SK-N-SH treated with all-trans-retinoic acid at 6 μM for 48 hours (cell line): ENCODE measurements at regions not wholly inside any gene's neighbourhood (a gene's known extent, or its start where the extent isn't known, plus 50 kb on each side); places are given as distances from the start of the nearest gene placed in this dataset.

Source experiments
- ATAC-seq: fragments of 200-7000 bp; cut with Tn5 transposase; 3 replicates; pipeline ENCODE4 v1.9.1; 2020; ENCODE audit warnings: mild to moderate bottlenecking, moderate library complexity
- BACH2 ChIP-seq: fragments of 250-450 bp; sonication (Bioruptor Pico); IDR thresholded peaks from 2 replicates; pipeline ENCODE4 v1.9.0; 2021; ENCODE audit warnings: mild to moderate bottlenecking, borderline replicate concordance
- CSDC2 ChIP-seq: fragments of 250-450 bp; sonication (Bioruptor Pico); IDR thresholded peaks from 2 replicates; pipeline ENCODE4 v1.5.0; 2020; ENCODE audit warnings: mild to moderate bottlenecking, moderate library complexity
- ESRRG ChIP-seq: fragments of 250-450 bp; sonication (Bioruptor Pico); IDR thresholded peaks from 2 replicates; pipeline ENCODE4 v1.6.1; 2021; ENCODE audit warnings: mild to moderate bottlenecking
- ISL1 ChIP-seq: fragments of 250-450 bp; sonication (Bioruptor Pico); IDR thresholded peaks from 2 replicates; pipeline ENCODE4 v2.1.2; 2022; ENCODE audit warnings: mild to moderate bottlenecking, moderate library complexity
- OSR1 ChIP-seq: fragments of 250-450 bp; sonication (Bioruptor Pico); IDR thresholded peaks from 2 replicates; pipeline ENCODE4 v1.8.0; 2022; ENCODE audit warnings: moderate library complexity, mild to moderate bottlenecking, inconsistent platforms
- POU6F1 ChIP-seq: fragments of 250-450 bp; sonication (Bioruptor Pico); IDR thresholded peaks from 2 replicates; pipeline ENCODE4 v1.8.0; 2021; ENCODE audit warnings: low read depth, mild to moderate bottlenecking, moderate library complexity, borderline replicate concordance
- PPARA ChIP-seq: fragments of 250-450 bp; sonication (Bioruptor Pico); IDR thresholded peaks from 2 replicates; pipeline ENCODE4 v1.5.0; 2020; ENCODE audit warnings: mild to moderate bottlenecking, borderline replicate concordance
- RARB ChIP-seq: fragments of 250-450 bp; sonication (Bioruptor Pico); IDR thresholded peaks from 2 replicates; pipeline ENCODE4 v1.8.0; 2021; ENCODE audit warnings: mild to moderate bottlenecking, moderate library complexity
- SNAI2 ChIP-seq: fragments of 250-450 bp; sonication (Bioruptor Pico); IDR thresholded peaks from 2 replicates; pipeline ENCODE4 v1.5.0; 2020; ENCODE audit warnings: mild to moderate bottlenecking, moderate library complexity
- TCF4 ChIP-seq: fragments of 250-450 bp; sonication (Bioruptor Pico); IDR thresholded peaks from 2 replicates; pipeline ENCODE4 v1.8.0; 2021; ENCODE audit warnings: mild to moderate bottlenecking, moderate library complexity, borderline replicate concordance
- TSHZ2 ChIP-seq: fragments of 250-450 bp; sonication (Bioruptor Pico); IDR thresholded peaks from 2 replicates; pipeline ENCODE4 v1.5.0; 2020; ENCODE audit warnings: mild to moderate bottlenecking, moderate library complexity
- ZC3H10 ChIP-seq: fragments of 250-450 bp; sonication (Bioruptor Pico); IDR thresholded peaks from 2 replicates; pipeline ENCODE4 v1.5.1; 2021; ENCODE audit warnings: mild to moderate bottlenecking, moderate library complexity
- ZFP3 ChIP-seq: fragments of 250-450 bp; sonication (Bioruptor Pico); IDR thresholded peaks from 2 replicates; pipeline ENCODE4 v1.5.0; 2020; ENCODE audit warnings: mild to moderate bottlenecking, moderate library complexity
- ZFP30 ChIP-seq: fragments of 450-650 bp; formaldehyde crosslinking; IDR thresholded peaks from 2 replicates; pipeline ENCODE4 v1.5.0; 2022; ENCODE audit warnings: mild to moderate bottlenecking, moderate library complexity
- ZNF565 ChIP-seq: fragments of 450-650 bp; formaldehyde crosslinking; conservative IDR thresholded peaks from 2 replicates; pipeline ENCODE4 v1.5.0; 2020; ENCODE audit warnings: low read depth, mild to moderate bottlenecking, moderate library complexity
- ZNF70 ChIP-seq: fragments of 450-650 bp; formaldehyde crosslinking; IDR thresholded peaks from 2 replicates; pipeline ENCODE4 v1.5.0; 2020; ENCODE audit warnings: mild to moderate bottlenecking, moderate library complexity
- ZNF8 ChIP-seq: fragments of 450-650 bp; formaldehyde crosslinking; IDR thresholded peaks from 2 replicates; pipeline ENCODE4 v1.5.0; 2020; ENCODE audit warnings: mild to moderate bottlenecking, moderate library complexity
- TF ChIP-seq, protein P1 (sequence below): fragments of 250-450 bp; sonication (Bioruptor Pico); IDR thresholded peaks from 2 replicates; pipeline ENCODE4 v1.5.1; 2020; ENCODE audit warnings: low read depth, mild to moderate bottlenecking, moderate library complexity
- TF ChIP-seq, protein P2 (sequence below): fragments of 250-450 bp; sonication (Bioruptor Pico); IDR thresholded peaks from 2 replicates; pipeline ENCODE4 v1.5.1; 2021; ENCODE audit warnings: mild to moderate bottlenecking, moderate library complexity

- TF ChIP-seq ZFP30 (CRISPR knock-in tag) (no peak), RARB (CRISPR knock-in tag) (no peak)
- TF ChIP-seq, all 23 proteins: peak for 0
- no peak for ATAC-seq
Measured at GRCh38 chr13:90518417-90518816, 829.1 kb upstream of the MIR17HG start.

- TF ChIP-seq ZFP30 (CRISPR knock-in tag) (no peak), ZNF8 (no peak), ZNF70 (CRISPR knock-in tag) (no peak), RARB (CRISPR knock-in tag) (no peak), POU6F1 (no peak), ZFP3 (CRISPR knock-in tag) (no peak), SNAI2 (CRISPR knock-in tag) (no peak), PPARA (CRISPR knock-in tag) (no peak), ISL1 (CRISPR knock-in tag) (no peak), TCF4 (CRISPR knock-in tag) (no peak), ESRRG (CRISPR knock-in tag) (no peak), BACH2 (CRISPR knock-in tag) (no peak), ZC3H10 (CRISPR knock-in tag) (no peak), OSR1 (no peak), TSHZ2 (CRISPR knock-in tag) (no peak), ZNF565 (CRISPR knock-in tag) (no peak)
- TF ChIP-seq, protein P1, sequence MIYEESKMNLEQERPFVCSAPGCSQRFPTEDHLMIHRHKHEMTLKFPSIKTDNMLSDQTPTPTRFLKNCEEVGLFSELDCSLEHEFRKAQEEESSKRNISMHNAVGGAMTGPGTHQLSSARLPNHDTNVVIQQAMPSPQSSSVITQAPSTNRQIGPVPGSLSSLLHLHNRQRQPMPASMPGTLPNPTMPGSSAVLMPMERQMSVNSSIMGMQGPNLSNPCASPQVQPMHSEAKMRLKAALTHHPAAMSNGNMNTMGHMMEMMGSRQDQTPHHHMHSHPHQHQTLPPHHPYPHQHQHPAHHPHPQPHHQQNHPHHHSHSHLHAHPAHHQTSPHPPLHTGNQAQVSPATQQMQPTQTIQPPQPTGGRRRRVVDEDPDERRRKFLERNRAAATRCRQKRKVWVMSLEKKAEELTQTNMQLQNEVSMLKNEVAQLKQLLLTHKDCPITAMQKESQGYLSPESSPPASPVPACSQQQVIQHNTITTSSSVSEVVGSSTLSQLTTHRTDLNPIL (CRISPR knock-in tag) = no peak
- TF ChIP-seq, protein P2, sequence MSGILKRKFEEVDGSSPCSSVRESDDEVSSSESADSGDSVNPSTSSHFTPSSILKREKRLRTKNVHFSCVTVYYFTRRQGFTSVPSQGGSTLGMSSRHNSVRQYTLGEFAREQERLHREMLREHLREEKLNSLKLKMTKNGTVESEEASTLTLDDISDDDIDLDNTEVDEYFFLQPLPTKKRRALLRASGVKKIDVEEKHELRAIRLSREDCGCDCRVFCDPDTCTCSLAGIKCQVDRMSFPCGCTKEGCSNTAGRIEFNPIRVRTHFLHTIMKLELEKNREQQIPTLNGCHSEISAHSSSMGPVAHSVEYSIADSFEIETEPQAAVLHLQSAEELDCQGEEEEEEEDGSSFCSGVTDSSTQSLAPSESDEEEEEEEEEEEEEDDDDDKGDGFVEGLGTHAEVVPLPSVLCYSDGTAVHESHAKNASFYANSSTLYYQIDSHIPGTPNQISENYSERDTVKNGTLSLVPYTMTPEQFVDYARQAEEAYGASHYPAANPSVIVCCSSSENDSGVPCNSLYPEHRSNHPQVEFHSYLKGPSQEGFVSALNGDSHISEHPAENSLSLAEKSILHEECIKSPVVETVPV (CRISPR knock-in tag) = no peak
- no peak for ATAC-seq
Measured at GRCh38 chr13:90519157-90519556, 828.3 kb upstream of the MIR17HG start.

DNA sequence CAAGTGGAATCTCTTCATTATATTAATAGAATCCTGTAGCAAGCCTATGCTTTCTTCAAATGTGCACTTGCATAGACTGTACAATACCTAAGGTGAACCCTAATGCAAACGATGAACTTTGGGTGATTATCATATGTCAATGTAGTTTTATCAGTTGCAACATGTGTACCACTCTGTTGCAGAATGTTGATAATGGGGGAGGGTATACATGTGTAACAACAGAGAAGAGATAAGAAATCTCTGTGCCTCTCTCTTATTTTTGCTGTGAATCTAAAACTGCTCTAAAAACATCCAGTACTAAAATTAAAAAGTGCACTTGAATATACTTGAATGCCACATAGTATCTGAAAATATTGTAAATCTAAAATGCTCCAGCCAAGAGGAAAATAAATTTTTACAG lies 820.8 kb upstream of the MIR17HG start:
- TF ChIP-seq CSDC2 (CRISPR knock-in tag) (no peak), ZNF70 (CRISPR knock-in tag) (no peak), BACH2 (CRISPR knock-in tag) (no peak), RARB (CRISPR knock-in tag) (no peak), ZNF565 (CRISPR knock-in tag) (no peak), ZFP3 (CRISPR knock-in tag) (no peak)
- TF ChIP-seq, protein P2 (CRISPR knock-in tag) = no peak

GRCh38 chr13:90531744-90532143 lies 815.7 kb upstream of the MIR17HG start:
- TF ChIP-seq ESRRG (CRISPR knock-in tag) = no peak
- no peak for TF ChIP-seq OSR1
- TF ChIP-seq SNAI2 (CRISPR knock-in tag) = no peak
- TF ChIP-seq ISL1 (CRISPR knock-in tag) = no peak
- TF ChIP-seq RARB (CRISPR knock-in tag) = no peak
- TF ChIP-seq CSDC2 (CRISPR knock-in tag) = no peak
- no peak for TF ChIP-seq ZC3H10 (CRISPR knock-in tag)
- TF ChIP-seq ZNF565 (CRISPR knock-in tag) = no peak
- TF ChIP-seq, all 23 proteins: peak for 0

More for the DNA sequence above, 820.8 kb upstream of the MIR17HG start:
- ATAC-seq = no peak

More at GRCh38 chr13:90531744-90532143, 815.7 kb upstream of the MIR17HG start:
- no peak for ATAC-seq
